ENCODE measurements at regions not wholly inside any gene's neighbourhood (a gene's known extent, or its start where the extent isn't known, plus 50 kb on each side); places are given as distances from the start of the nearest gene placed in this dataset.
A peak's percentile ranks its signal among the peaks of the same experiment; 100 is the strongest.

DNA sequence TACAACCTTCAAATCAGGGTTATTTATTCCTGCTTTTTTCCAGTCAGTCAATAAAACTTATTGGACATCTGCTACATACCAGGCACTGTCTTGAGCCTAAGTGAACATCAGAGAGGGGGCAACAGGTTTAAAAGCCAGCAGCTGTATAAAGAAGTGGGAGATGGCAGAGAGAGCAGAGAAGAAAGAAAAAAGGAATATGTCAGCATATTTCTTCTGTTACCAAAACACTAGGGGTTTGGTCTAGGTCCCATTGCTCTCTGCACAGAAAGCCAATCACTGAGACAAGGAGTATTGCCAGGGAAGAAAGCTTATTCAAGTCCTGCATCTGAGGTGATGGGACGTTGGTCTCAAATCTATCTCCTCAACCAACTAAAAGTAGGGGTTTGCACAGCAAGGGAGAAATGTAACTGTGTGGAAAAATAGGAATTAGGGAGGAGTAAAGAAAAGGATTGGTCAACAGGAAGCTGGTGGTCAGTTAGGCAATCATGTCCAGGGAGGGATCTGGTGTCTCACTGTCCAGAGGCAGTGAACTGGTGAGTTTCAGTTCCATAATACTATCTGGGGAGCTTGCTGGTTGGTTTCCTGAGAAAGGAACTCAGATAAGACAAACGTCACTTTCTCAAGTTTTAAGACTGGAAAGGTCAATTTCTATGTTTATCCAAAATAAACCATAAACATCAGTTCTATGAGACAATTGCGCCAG, 107.5 kb downstream of the PHLDA1 start:
- H3K9me1 ChIP-seq (ENCODE audit: insufficient read depth, low read length), result no peaks in the 10 kb centered on the region
- ChIA-PET CTCF (interaction anchor here (1.2 kb wide), 1 partner anchor 9 kb away, joined by 4 read pairs; no protein-coding TSS in a partner anchor), POLR2A (ENCODE audit: unreplicated experiment) (no interaction called here)
- H3K18ac ChIP-seq (ENCODE audit: low read depth, low read length), result no peak overlapping the region
- no peaks in the 10 kb centered on the region for H3K79me1 ChIP-seq (ENCODE audit: low read depth in 1 of 2, low read length in 2 of 2)
- TF ChIP-seq MAFK (IDR thresholded peaks at IDR 0.05; ENCODE audit: low read depth, low read length), result peak; percentile 78
- TF ChIP-seq MXI1 (IDR thresholded peaks at IDR 0.05; ENCODE audit: borderline replicate concordance, low read depth, low read length), result no peak
- TF ChIP-seq CEBPB (IDR thresholded peaks at IDR 0.05; ENCODE audit: low read depth, low read length), result peak; percentile 28; the same call in 1 of the 2 replicates
- dilution Hi-C loops (cut with HindIII; ENCODE audit: low sequenced_read_pairs, unreplicated experiment), result no loop called here
- DNase-seq, result no peak
- H2AK5ac ChIP-seq (ENCODE audit: low read depth, low read length), result no peak overlapping the region
- no peaks in the 10 kb centered on the region for H3K27me3 ChIP-seq (ENCODE audit: control insufficient read depth, insufficient read depth, low read length)
- H3K23ac ChIP-seq (ENCODE audit: low read depth, low read length), result no peak overlapping the region
- H4K20me1 ChIP-seq (ENCODE audit: insufficient read depth, low read length), result no peaks in the 10 kb centered on the region
- no peak overlapping the region for H3K4me2 ChIP-seq (ENCODE audit: low read depth, low read length)
- H3K9ac ChIP-seq (ENCODE audit: low read depth, low read length), result no peak overlapping the region
- in situ Hi-C loops (cut with MboI; ENCODE audit: low sequenced_read_pairs), result no loop called here
- no peak overlapping the region for H3K27ac ChIP-seq (ENCODE audit: insufficient read depth, low read length)
- H3K4me3 ChIP-seq (ENCODE audit: insufficient read depth, low read depth, low read length), result no peak overlapping the region
- ATAC-seq (ENCODE audit: low read depth), result no peak
- H4K8ac ChIP-seq (ENCODE audit: low read depth in 2 of 2, low read length in 2 of 2), result no peak overlapping the region
- no peak overlapping the region for H2BK20ac ChIP-seq (ENCODE audit: low read depth, low read length)
- BruUV-seq (replicated peaks), result no TSS peak
- no peaks in the 10 kb centered on the region for H3K36me3 ChIP-seq (ENCODE audit: control insufficient read depth, insufficient read depth, low read length)
- intact Hi-C loops (cut with micrococcal nuclease), result no loop called here
- H4K5ac ChIP-seq (ENCODE audit: low read depth, low read length), result no peak overlapping the region
- no CpG with 5 or more reads among the region's 3 CpGs for WGBS, 2 experiments (ENCODE audit: extremely low coverage in 2 of 2, insufficient read length in 1 of 2)
- no peak overlapping the region for H4K91ac ChIP-seq (ENCODE audit: insufficient read depth, low read depth, low read length)
- H2AFZ ChIP-seq (replicated peaks; ENCODE audit: low read length, poor library complexity), result no peak overlapping the region
- no peak overlapping the region for H3K14ac ChIP-seq (replicated peaks; ENCODE audit: low read depth, low read length)
- no peak overlapping the region for H3K4ac ChIP-seq (ENCODE audit: low read depth, low read length)
- peaks cover 16% of the 10 kb centered on the region for H3K9me3 ChIP-seq (ENCODE audit: control insufficient read depth, insufficient read depth, low read length)
- no peak overlapping the region for H3K56ac ChIP-seq (ENCODE audit: extremely low read depth, insufficient read depth, low read length)
- H2BK5ac ChIP-seq (ENCODE audit: low read depth, low read length, poor library complexity, severe bottlenecking), result no peak overlapping the region
- H2AK9ac ChIP-seq (replicated peaks; ENCODE audit: low read depth, low read length, poor library complexity), result no peak overlapping the region
- H2BK15ac ChIP-seq (ENCODE audit: low read depth, low read length), result no peak overlapping the region
- peaks cover 5% of the 10 kb centered on the region; the same call in 1 of the 2 replicates for H3K4me1 ChIP-seq (ENCODE audit: control insufficient read depth, insufficient read depth, low read length)
- H2BK120ac ChIP-seq (ENCODE audit: low read depth, low read length), result no peak overlapping the region
